Hepatocyte (in vitro differentiated cells): ENCODE measurements at regions not wholly inside any gene's neighbourhood (a gene's known extent, or its start where the extent isn't known, plus 50 kb on each side); places are given as distances from the start of the nearest gene placed in this dataset.

Source experiments
- CTCF ChIP-seq: fragments of 200-600 bp; sonication (generic); IDR thresholded peaks from 2 replicates; pipeline ENCODE4 v1.5.1; 2016; ENCODE audit warnings: antibody characterized with exemption, mild to moderate bottlenecking; ENCODE audit not compliant: poor library complexity
- EZH2 ChIP-seq: fragments of 200-600 bp; sonication (generic); IDR thresholded peaks from 2 replicates; pipeline ENCODE4 v1.6.1; 2016; ENCODE audit warnings: antibody characterized with exemption, mild to moderate bottlenecking, borderline replicate concordance

- TF ChIP-seq CTCF (no peak), EZH2 (no peak)
These were observed 140.1 kb upstream of the ZFP64 start for GRCh38 chr20:52331655-52332054.
